GM18511 (cell line): ENCODE measurements at regions not wholly inside any gene's neighbourhood (a gene's known extent, or its start where the extent isn't known, plus 50 kb on each side); places are given as distances from the start of the nearest gene placed in this dataset.
"Not testable (repeated sequence)": the region's sequence is repeated elsewhere in the genome, so short reads cannot be mapped to it uniquely, and the experiment has no call there.

ENCODE experiments used
- ATAC-seq: cut with Tn5 transposase; IDR thresholded peaks from one replicate; pipeline ENCODE4 v1.9.1; 2021; ENCODE audit warnings: mild to moderate bottlenecking, moderate library complexity; ENCODE audit not compliant: unreplicated experiment

GRCh38 chr21:35583566-35584216 lies 476.6 kb downstream of the SETD4 start:
- ATAC-seq: no peak

- ATAC-seq: no peak
These were observed 477.6 kb downstream of the SETD4 start for GRCh38 chr21:35582731-35583130.

GRCh38 chr21:35581640-35582039 lies 478.7 kb downstream of the SETD4 start:
- ATAC-seq: no peak

GRCh38 chr21:35579520-35580293 lies 480.6 kb downstream of the SETD4 start:
- ATAC-seq: no peak

- no peak for ATAC-seq
These were observed 481.4 kb downstream of the SETD4 start for GRCh38 chr21:35578831-35579471.

- ATAC-seq: no peak
These were observed 482.0 kb downstream of the SETD4 start for GRCh38 chr21:35578347-35578782.

GRCh38 chr21:35575280-35575915 lies 484.9 kb downstream of the SETD4 start:
- ATAC-seq: no peak

- no peak for ATAC-seq
These were observed 486.6 kb downstream of the SETD4 start for GRCh38 chr21:35573472-35574374.

- ATAC-seq: no peak
These were observed 488.4 kb downstream of the SETD4 start for GRCh38 chr21:35571910-35572309.

GRCh38 chr21:35568643-35569042 lies 491.7 kb downstream of the SETD4 start:
- no peak for ATAC-seq

GRCh38 chr21:35566874-35567273 lies 493.5 kb downstream of the SETD4 start:
- no peak for ATAC-seq

GRCh38 chr21:35565204-35565611 lies 495.1 kb downstream of the SETD4 start:
- ATAC-seq: no peak

GRCh38 chr21:35563885-35564451 lies 496.4 kb downstream of the SETD4 start:
- ATAC-seq: no peak

- ATAC-seq: no peak
These were observed 497.4 kb downstream of the SETD4 start for GRCh38 chr21:35562876-35563275.

GRCh38 chr21:35561116-35561515 lies 499.2 kb downstream of the SETD4 start:
- ATAC-seq: no peak

GRCh38 chr21:35559829-35560225 lies 500.5 kb downstream of the SETD4 start:
- no peak for ATAC-seq

GRCh38 chr21:35559128-35559828 lies 501.0 kb downstream of the SETD4 start:
- no peak for ATAC-seq

GRCh38 chr21:35556536-35556935 lies 503.8 kb downstream of the SETD4 start:
- no peak for ATAC-seq

- ATAC-seq: not testable (repeated sequence)
These were observed 503.4 kb upstream of the RUNX1 start for GRCh38 chr21:35552483-35552882.
